ENCODE measurements at regions not wholly inside any gene's neighbourhood (a gene's known extent, or its start where the extent isn't known, plus 50 kb on each side); places are given as distances from the start of the nearest gene placed in this dataset.

- TF ChIP-seq POLR2A (IDR thresholded peaks at IDR 0.05) = no peak
- no peak for TF ChIP-seq POLR2AphosphoS5 (IDR thresholded peaks at IDR 0.05; ENCODE audit: insufficient read depth in 1 of 2, low read depth in 1 of 2)
- TF ChIP-seq, protein P1, sequence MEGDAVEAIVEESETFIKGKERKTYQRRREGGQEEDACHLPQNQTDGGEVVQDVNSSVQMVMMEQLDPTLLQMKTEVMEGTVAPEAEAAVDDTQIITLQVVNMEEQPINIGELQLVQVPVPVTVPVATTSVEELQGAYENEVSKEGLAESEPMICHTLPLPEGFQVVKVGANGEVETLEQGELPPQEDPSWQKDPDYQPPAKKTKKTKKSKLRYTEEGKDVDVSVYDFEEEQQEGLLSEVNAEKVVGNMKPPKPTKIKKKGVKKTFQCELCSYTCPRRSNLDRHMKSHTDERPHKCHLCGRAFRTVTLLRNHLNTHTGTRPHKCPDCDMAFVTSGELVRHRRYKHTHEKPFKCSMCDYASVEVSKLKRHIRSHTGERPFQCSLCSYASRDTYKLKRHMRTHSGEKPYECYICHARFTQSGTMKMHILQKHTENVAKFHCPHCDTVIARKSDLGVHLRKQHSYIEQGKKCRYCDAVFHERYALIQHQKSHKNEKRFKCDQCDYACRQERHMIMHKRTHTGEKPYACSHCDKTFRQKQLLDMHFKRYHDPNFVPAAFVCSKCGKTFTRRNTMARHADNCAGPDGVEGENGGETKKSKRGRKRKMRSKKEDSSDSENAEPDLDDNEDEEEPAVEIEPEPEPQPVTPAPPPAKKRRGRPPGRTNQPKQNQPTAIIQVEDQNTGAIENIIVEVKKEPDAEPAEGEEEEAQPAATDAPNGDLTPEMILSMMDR (IDR thresholded peaks at IDR 0.05) = no peak
Measured at GRCh38 chr13:50448535-50448998, 394.9 kb downstream of the DLEU7 start.

GRCh38 chr13:50449465-50449864 is 394.0 kb downstream of the DLEU7 start:
- H3K36me3 ChIP-seq = no peaks in the 10 kb centered on the region
- DNase-seq (ENCODE audit: extremely low spot score in 2 of 2) = no peak
- H3K4me3 ChIP-seq = no peak overlapping the region
- peaks cover 10% of the 10 kb centered on the region for H3K4me1 ChIP-seq
- H3K9me3 ChIP-seq = no peaks in the 10 kb centered on the region
- no peak overlapping the region for H3K27ac ChIP-seq
- intact Hi-C loops (cut with DNase I) = no loop called here
- TF ChIP-seq, protein P1 (IDR thresholded peaks at IDR 0.05) = no peak
- TF ChIP-seq POLR2AphosphoS5 (IDR thresholded peaks at IDR 0.05; ENCODE audit: insufficient read depth in 1 of 2, low read depth in 1 of 2) = no peak
- no peak for TF ChIP-seq POLR2A (IDR thresholded peaks at IDR 0.05)
- no peaks in the 10 kb centered on the region for H3K27me3 ChIP-seq

More at GRCh38 chr13:50448535-50448998, 394.9 kb downstream of the DLEU7 start:
- Histone ChIP-seq H3K4me3 (no peak overlapping the region), H3K27ac (no peak overlapping the region), H3K9me3 (no peaks in the 10 kb centered on the region), H3K27me3 (no peaks in the 10 kb centered on the region), H3K4me1 (peaks cover 10% of the 10 kb centered on the region), H3K36me3 (no peaks in the 10 kb centered on the region)
- intact Hi-C loops (cut with DNase I) = no loop called here
- no peak for DNase-seq (ENCODE audit: extremely low spot score in 2 of 2)

DNA sequence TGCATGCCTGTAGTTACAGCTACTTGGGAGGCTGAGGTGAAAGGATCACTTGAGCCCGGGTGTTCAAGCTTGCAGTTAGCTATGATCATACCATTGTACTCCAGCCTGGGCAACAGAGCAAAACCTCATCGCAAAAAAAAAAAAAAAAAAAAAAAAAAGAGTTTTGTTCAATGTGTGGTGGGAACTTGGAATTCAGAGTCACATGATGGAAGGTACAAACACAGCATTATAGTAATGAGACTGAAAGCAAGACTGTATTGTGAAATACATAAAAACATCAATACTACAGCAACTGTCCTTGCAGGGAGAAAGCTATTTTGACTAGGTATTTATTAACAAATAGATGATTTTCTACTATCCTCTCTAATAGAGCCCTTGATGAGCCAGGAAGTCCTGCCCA is 393.2 kb downstream of the DLEU7 start:
- Histone ChIP-seq H3K4me3 (no peak overlapping the region), H3K27me3 (no peaks in the 10 kb centered on the region), H3K36me3 (no peaks in the 10 kb centered on the region), H3K27ac (no peak overlapping the region), H3K9me3 (no peaks in the 10 kb centered on the region), H3K4me1 (peaks cover 10% of the 10 kb centered on the region)
- intact Hi-C loops (cut with DNase I) = no loop called here
- DNase-seq (ENCODE audit: extremely low spot score in 2 of 2) = no peak
- TF ChIP-seq POLR2A (IDR thresholded peaks at IDR 0.05) = no peak
- TF ChIP-seq POLR2AphosphoS5 (IDR thresholded peaks at IDR 0.05; ENCODE audit: insufficient read depth in 1 of 2, low read depth in 1 of 2) = no peak
- TF ChIP-seq, protein P1 (IDR thresholded peaks at IDR 0.05) = no peak

- no peak for DNase-seq (ENCODE audit: extremely low spot score in 2 of 2)
- Histone ChIP-seq H3K36me3 (no peaks in the 10 kb centered on the region), H3K27ac (no peak overlapping the region), H3K4me1 (peaks cover 10% of the 10 kb centered on the region), H3K9me3 (no peaks in the 10 kb centered on the region), H3K27me3 (no peaks in the 10 kb centered on the region), H3K4me3 (no peak overlapping the region)
- no peak for TF ChIP-seq POLR2A (IDR thresholded peaks at IDR 0.05)
- TF ChIP-seq, protein P1 (IDR thresholded peaks at IDR 0.05) = no peak
- TF ChIP-seq POLR2AphosphoS5 (IDR thresholded peaks at IDR 0.05; ENCODE audit: insufficient read depth in 1 of 2, low read depth in 1 of 2) = no peak
- intact Hi-C loops (cut with DNase I) = no loop called here
Measured at GRCh38 chr13:50451609-50452008, 391.9 kb downstream of the DLEU7 start.

DNA sequence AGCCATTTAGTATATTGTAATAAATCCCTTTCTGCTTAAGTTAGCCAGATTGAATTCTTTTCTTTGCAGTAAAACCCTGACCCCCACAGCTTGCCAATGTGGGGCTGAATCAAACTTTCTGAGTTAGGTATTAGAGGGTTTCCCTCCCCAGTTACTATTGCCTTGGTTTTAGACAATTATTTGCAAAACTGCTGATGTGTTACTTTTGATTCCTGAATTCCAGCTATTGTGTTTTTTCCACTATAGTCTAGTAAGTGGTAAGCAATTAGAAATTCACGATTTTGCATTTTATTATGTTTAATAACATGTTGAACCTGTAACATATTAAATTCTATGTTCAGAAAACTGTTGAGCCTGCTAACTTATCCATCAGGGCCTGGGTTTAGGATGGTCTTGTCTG is 391.5 kb downstream of the DLEU7 start:
- intact Hi-C loops (cut with DNase I) = no loop called here
- no peak for DNase-seq (ENCODE audit: extremely low spot score in 2 of 2)
- no peaks in the 10 kb centered on the region for H3K27me3 ChIP-seq
- no peaks in the 10 kb centered on the region for H3K9me3 ChIP-seq
- H3K4me1 ChIP-seq = peaks cover 10% of the 10 kb centered on the region
- no peak overlapping the region for H3K4me3 ChIP-seq
- no peak overlapping the region for H3K27ac ChIP-seq
- H3K36me3 ChIP-seq = no peaks in the 10 kb centered on the region
- no peak for TF ChIP-seq POLR2A (IDR thresholded peaks at IDR 0.05)
- TF ChIP-seq, protein P1 (IDR thresholded peaks at IDR 0.05) = no peak
- TF ChIP-seq POLR2AphosphoS5 (IDR thresholded peaks at IDR 0.05; ENCODE audit: insufficient read depth in 1 of 2, low read depth in 1 of 2) = no peak

All from vagina (tissue), 2 donors.